GM15510 (cell line): ENCODE measurements at regions not wholly inside any gene's neighbourhood (a gene's known extent, or its start where the extent isn't known, plus 50 kb on each side); places are given as distances from the start of the nearest gene placed in this dataset.

ENCODE experiments used
- POLR2A ChIP-seq: IDR thresholded peaks from 3 replicates; pipeline ENCODE4 v1.6.1; 2011; ENCODE audit warnings: borderline replicate concordance; ENCODE audit not compliant: insufficient read length; ENCODE audit errors: extremely low read depth

DNA sequence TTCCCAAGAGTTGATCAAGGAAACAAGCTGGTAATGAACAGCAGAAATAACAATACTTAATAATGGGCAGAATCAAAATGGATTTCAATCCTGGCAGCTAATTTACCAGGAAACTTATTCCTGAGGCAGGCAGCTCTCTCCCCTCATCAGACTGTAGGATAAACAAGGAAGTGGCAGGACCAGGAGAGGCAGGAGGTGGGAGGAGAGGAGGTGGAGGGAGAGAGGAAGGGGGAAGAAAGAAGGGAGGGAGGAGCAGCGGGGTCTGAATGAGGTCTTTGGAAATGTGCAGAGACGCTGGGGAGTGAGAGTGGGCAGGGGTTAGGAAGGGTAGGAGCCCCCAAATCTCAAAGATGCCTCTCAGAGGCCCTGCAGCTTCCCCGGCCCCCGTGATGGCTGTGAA lies 231.5 kb downstream of the BCOR start:
- no peak for TF ChIP-seq POLR2A

DNA sequence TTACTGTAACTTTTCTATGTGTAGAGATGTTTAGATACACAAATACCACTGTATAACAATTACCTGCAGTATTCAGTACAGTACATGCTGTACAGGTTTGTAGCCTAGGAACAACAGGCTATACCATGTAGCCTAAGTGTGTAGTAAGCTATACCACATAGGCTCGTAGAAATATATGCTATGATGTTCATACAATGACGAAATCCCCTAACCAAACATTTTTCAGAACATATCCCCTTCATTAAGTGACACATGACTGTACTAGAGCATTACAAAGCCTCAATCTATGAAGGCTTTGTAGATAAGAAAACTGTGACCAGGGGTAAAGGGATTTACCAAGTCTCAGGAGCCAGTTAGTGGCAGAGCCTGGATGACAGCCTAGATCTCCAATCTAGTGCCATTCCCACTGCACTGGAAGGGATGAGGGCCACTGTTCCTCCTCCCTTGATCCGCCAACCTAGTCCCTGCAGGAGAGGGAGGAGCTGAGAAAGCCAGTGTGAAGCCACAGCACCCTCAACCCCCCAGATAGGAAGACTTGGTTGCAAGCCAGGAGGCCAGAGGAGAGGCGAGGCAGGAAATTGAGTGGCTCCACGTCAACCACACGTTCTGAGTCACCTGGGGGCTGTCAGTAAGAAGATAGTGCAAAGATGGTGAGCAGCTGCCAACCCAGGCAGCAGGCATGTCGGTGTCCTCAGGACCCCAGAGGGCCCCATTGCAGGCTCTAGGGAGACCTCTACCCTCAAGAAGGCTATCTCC lies 227.7 kb downstream of the BCOR start:
- TF ChIP-seq POLR2A = no peak

DNA sequence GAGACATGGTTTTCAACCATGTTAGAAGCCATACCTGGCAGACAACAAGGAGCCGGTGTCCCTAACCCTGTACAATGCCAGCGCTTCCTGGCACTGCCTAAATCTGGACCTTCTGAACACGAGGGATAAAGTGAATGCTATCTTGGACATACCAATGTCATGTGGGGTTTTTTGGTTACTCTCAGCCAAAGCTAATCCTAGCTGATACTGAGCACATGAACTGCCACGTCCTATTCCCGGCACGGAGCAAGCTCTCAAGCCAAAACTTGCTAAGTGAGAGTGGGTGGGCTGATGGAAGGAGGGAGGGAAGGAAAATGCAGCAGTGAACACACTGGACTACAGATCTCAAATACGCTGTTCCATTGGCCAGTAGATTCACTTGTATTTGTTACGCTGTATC lies 226.1 kb downstream of the BCOR start:
- no peak for TF ChIP-seq POLR2A

DNA sequence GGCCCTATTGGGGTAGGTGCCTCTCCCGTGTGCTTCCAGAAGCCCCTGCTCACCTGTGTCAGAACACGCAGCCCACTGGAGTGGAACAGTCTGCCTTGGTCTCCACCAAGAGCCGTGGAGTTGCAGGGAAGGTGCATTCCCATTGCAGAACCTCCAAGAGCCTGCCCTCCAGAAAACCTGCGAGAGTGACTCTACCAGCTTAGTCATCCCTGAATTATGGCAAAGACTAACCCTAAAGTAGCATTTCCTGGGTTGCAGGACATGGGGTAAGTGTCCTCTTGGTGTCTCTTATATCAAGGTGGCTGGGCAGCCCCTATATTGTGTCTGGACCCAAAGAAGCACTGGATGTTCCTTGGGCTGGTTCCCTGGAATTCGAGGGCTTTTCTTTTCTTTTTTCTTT lies 224.6 kb downstream of the BCOR start:
- no peak for TF ChIP-seq POLR2A

DNA sequence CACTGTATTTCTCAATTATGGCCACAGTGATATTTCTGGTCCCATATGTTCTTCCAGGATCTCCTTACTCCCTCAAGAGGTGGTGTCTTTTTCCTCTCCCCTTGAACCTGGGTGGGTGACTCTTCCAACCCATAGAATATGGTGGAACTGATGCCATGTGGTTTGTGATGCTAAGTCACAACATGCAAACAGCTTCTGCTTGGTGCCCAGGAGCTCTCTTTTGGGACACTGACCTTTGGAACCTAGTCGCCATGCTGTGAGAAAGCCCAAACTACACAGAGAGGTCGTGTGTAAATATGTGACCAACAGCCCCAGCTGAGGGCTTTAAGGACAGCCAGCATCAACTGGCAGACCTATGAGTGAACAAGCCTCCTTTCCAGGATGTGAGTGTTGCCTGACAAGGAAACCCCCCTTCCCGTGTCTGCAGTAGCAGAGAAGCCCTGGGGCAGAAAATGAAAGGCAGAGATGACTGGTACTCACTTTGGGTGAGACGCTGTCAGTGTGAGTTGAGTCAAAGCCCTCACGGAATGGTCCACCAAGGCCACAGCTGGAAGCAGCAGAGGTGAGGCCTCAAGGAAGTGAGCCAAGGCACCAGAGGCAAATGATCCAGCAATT lies 223.4 kb downstream of the BCOR start:
- TF ChIP-seq POLR2A = no peak

DNA sequence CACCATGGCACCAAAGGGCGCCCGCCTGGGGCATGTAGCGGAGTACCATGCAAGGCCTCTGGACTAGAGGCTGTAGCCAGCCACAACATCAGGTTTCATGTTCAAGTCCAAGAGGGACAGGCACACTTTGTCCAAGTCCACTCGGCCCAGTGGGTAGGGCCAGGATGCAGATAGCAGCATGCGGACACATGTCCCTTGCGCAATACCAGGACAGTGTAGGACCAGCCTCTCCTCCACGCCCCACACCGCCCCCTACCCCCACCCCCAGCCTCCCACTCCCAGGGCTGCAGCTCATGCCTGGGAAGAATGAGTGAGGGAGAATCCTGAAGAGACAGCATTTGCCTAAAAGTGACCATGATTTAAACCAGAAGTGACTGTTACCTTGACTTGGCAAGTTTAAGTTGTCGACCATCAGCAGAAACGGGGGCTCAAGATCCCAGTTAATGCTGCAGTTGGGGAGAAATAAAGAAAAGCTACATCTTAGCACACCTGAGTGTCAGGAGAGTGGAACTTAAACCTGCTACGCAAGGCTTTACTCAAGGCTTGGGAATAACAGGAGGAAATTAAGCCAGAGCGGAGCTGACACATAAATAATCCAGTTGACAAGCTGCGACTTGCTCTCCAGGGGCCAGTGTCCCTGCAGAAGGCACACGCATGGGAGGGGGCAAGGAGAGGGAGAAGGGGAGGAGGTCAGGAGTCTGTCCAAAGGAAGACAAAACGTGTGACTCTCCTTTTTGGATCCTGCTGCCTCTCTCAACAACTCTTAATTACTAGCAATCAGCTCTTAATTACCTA lies 221.7 kb downstream of the BCOR start:
- TF ChIP-seq POLR2A = no peak

DNA sequence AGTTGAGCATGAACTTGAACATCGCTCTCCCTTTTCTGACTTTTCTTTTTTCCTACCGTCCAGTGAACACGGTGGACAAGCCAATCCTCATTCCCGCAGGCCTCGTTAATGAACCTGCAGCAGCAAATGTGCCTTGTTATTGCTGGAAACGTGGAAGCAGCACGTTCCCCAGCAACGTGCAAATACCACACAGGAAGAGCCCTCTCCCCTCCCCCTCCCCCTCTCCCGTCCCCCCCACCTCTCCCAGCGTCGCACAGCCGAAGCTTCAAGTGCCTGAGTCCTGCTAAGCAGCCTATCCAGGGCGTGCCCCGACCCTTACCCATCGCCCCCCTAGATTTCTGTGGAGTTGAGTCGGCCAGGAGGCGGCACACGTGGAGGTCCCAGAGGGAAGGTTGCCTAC lies 219.9 kb downstream of the BCOR start:
- TF ChIP-seq POLR2A = no peak

DNA sequence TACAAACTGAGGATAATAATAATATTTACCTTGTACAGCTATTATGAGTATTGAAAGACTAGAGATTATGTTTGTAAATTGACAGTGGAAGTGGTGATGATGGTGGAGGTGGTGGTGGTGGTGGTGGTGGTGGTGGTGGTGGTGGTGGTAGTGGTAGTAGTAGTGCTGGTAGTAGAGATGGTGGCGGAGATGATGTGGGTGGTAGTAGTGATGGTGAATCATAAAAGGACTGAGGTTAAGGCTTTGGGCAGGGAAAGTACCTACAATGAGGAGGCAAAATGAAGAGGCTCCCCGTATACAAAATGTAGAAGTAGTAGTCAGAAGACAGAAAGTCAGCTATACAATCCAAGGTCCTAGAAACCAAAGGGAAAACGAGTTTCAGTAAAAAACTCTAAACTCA lies 214.1 kb downstream of the BCOR start:
- TF ChIP-seq POLR2A = no peak

DNA sequence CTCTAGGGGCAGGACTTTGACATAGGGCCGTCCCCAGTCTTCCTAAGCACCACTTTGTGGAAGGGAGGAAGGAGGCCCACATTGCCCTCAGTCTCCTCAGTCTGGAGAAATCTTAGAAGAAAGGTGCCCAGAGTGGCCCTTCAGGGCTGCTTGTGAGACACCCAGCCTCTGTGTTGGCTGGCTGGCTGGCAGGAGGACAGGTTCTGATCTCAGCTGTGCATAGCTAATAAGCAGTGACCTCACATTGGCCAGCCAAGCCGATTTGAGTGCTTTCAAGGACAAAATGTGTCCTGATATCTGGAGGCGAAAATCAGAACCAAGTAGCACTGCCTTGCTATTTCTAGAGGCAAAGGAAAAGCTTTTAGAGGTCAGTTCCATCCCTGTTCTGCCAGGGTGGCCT lies 211.5 kb downstream of the BCOR start:
- no peak for TF ChIP-seq POLR2A

DNA sequence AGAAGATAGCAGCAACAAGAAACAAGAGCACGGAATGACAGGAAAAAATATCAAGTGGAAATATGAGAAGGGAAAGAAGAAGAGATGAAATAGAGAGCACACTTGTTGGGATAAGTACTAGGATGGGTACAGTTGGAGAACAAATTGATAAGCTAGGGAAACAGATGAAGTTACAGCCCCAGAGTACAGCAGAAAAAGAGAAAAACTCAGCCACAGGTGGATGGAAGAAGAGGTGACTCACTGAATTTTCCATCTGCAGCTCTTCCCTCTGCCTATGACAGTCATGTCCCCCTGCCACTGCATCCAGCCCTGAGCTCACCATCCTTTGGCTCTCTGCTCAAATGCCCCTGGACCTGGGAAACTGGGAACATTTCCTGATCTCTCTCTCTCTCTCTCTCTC lies 209.0 kb downstream of the BCOR start:
- TF ChIP-seq POLR2A = no peak

DNA sequence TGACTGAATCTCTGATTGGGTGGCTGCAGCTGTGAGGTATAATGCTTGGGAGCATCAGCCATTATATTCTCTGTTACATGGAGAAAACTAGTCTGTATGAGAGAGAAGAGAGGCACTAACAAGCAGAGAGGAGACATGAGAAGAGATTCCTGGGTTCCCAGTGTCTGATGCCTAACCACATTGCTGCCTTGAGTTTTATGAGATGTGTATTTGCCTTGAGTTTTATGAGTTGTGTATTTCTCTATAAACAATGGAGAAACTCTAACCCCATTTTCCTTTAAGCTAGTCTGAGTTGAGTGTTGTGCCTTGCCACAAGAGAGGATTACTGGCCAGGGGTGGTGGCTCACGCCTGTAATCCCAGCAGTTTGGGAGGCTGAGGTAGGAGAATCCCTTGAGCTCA lies 208.1 kb downstream of the BCOR start:
- no peak for TF ChIP-seq POLR2A

DNA sequence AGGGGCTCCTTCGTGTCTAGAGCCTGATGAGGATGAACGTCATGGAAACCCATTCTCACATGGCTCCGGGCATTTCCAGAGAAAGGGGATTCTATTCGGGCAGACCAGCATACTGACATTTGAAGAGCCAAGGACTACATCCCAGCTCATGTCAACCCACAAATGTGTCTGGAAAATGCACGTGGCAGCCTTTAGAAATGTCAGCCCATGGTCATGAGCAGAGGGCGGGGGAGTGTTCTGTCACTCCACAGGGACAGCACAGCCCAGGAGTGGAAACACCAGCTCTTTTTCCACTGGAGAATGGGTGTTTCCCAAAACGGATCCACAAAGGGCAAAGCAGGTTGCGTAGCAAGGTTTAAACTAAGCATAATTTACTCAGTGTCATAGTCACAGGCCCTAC lies 207.0 kb downstream of the BCOR start:
- TF ChIP-seq POLR2A = no peak

DNA sequence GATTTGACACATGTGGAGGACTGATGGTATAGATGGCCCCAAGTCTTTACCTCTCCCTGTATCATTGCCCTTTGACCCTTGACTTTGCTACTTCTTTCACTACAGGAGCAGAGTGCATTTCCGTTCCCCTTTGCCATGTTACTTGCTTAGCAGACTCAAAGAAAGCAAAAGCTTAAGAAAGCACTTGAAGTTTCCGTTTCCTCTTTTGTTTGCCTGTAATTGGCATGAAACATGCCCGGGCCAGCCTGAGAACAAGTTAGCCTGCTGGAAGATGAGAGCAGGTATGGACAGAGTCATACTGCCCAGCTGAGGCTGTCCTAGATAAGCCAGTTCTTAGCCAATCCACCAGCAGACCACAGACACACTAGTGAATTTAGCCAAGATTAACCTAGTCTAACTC lies 206.0 kb downstream of the BCOR start:
- no peak for TF ChIP-seq POLR2A

DNA sequence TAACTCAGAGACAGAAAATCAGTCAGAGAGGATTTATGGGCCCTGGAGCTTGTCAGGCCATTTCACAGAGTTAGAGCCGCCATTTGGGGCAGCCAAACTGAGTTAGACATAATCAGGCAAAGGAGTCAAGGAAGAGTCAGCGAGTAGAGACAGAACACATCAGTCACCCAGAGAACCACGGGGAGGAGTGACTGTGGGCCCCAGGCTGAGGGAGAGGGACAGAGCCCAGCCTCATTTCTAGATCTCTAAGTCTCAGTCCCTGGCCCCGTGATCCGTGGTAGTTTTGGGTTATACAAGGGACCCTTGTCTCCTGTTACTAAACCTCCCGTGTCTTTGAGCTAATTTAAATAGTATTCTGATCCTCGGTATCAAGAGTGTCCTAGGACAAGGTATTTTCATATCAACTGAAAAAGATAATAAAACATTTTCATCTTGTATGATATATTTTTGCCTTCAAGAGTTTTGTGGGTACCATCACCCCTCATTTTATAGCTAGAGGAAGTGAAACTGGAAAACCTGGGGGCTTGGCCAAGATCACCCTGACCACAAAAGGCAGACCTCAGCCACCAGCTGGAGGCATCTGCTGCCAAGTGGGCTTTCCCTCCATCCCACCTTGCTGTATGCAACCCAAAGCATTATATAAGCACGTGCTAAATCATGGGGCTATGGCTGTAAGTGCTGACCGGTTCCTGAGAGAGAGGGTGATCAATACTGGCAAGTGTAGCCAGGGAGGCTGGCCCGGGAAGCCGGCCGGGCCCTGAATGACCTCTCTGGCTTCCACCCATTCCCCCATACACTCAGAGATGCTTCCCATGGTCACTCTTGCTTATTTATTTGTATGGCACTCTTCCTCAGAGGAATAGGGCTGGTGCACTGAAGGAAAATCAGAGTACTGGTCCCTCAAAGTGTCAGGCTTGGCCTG lies 204.1 kb downstream of the BCOR start:
- TF ChIP-seq POLR2A = no peak

DNA sequence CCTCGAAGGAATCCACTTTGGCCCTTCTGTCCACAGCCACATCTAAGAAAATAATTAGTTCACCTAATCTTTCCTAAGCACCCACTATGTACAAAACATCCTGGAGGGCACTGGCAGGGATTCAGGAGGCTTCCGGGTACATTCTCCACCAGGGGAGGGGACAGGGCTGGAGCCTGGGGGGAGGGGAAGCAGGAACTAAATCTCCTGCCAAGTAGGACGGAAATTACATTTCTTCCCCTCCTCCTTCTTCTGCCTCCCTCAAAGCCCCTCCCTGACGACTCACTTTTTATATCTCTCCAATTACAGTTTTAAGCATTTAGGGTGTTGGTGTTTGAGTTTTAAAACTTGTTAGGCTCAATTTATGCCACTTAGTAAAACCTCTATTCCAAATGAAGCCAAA lies 203.1 kb downstream of the BCOR start:
- no peak for TF ChIP-seq POLR2A
